Left lung (tissue), 4 donors: ENCODE measurements at regions not wholly inside any gene's neighbourhood (a gene's known extent, or its start where the extent isn't known, plus 50 kb on each side); places are given as distances from the start of the nearest gene placed in this dataset.

Experiments
- ATAC-seq: fragments of 200-7000 bp; cut with Tn5 transposase; one replicate; pipeline ENCODE4 v1.9.1; 2020; ENCODE audit warnings: moderate library complexity
- DNase-seq, 4 donors: peaks; one replicate each; pipeline ENCODE4 v3.0.0-alpha.2; 2013 to 2020
- H3K27ac ChIP-seq, 2 donors: fragments of 200-600 bp; sonication (generic) in 1 of 2; one replicate each; pipeline versions ENCODE4 v1.5.0 to v1.8.0; 2020 to 2021
- H3K27me3 ChIP-seq, 2 donors: fragments of 200-600 bp; sonication (generic) in 1 of 2; one replicate each; pipeline versions ENCODE4 v1.5.0 to v1.8.0; 2020 to 2021
- H3K36me3 ChIP-seq, 2 donors: fragments of 200-600 bp; sonication (generic) in 1 of 2; one replicate each; pipeline versions ENCODE4 v1.5.0 to v1.8.0; 2020 to 2021
- H3K4me1 ChIP-seq, 2 donors: fragments of 200-600 bp; one replicate each; pipeline ENCODE4 v1.8.0; 2021
- H3K4me3 ChIP-seq, 2 donors: fragments of 200-600 bp; sonication (generic) in 1 of 2; one replicate each; pipeline versions ENCODE4 v1.5.0 to v1.8.0; 2020 to 2021; ENCODE audit warnings: mild to moderate bottlenecking in 1 of 2
- H3K9me3 ChIP-seq, 2 donors: fragments of 200-600 bp; sonication (generic) in 1 of 2; one replicate each; pipeline versions ENCODE4 v1.5.0 to v1.8.0; 2020 to 2021
- CTCF ChIP-seq, 2 donors: fragments of 200-600 bp; sonication (generic) in 1 of 2; IDR thresholded peaks; one replicate each; pipeline versions ENCODE4 v1.5.0 to v1.8.0; 2021; ENCODE audit warnings: antibody characterized with exemption in 2 of 2
- intact Hi-C, 2 donors: fragments of 100-400 bp; cut with DNase I; formaldehyde crosslinking; loops; one replicate each; pipeline versions ENCODE4 v1.11.2 to v1.14.2; 2022
- donor health status: DM: no; HTN: yes; CAD: no.
- donor health status: DM: no; HTN: no; CAD: no.

- H3K36me3 ChIP-seq = no peaks in the 10 kb centered on the region
- DNase-seq (no peak), ATAC-seq (no peak)
- H3K4me1 ChIP-seq = no peaks in the 10 kb centered on the region
- H3K27ac ChIP-seq = no peak overlapping the region
- no peaks in the 10 kb centered on the region for H3K27me3 ChIP-seq
- H3K4me3 ChIP-seq = no peak overlapping the region
- peaks cover 0 to 34% of the 10 kb centered on the region in 2 donors for H3K9me3 ChIP-seq
- intact Hi-C loops = no loop called here
- no peak for TF ChIP-seq CTCF (IDR thresholded peaks at IDR 0.05)
These were observed 216.2 kb downstream of the BCL11B start for GRCh38 chr14:99055816-99056215.

GRCh38 chr14:99057576-99058083, 214.4 kb downstream of the BCL11B start:
- TF ChIP-seq CTCF (IDR thresholded peaks at IDR 0.05) = no peak
- ATAC-seq = no peak
- Histone ChIP-seq H3K27me3 (peaks cover 0 to 3% of the 10 kb centered on the region in 2 donors), H3K9me3 (peaks cover 0 to 17% of the 10 kb centered on the region in 2 donors), H3K27ac (no peak overlapping the region), H3K36me3 (no peaks in the 10 kb centered on the region), H3K4me1 (no peaks in the 10 kb centered on the region), H3K4me3 (no peak overlapping the region)
- DNase-seq = no peak
- intact Hi-C loops = no loop called here

GRCh38 chr14:99058542-99058941, 213.5 kb downstream of the BCL11B start:
- no peaks in the 10 kb centered on the region for H3K36me3 ChIP-seq
- no peak overlapping the region for H3K27ac ChIP-seq
- H3K4me1 ChIP-seq = no peaks in the 10 kb centered on the region
- no peak for TF ChIP-seq CTCF (IDR thresholded peaks at IDR 0.05)
- DNase-seq (no peak), ATAC-seq (no peak)
- no peak overlapping the region for H3K4me3 ChIP-seq
- intact Hi-C loops = no loop called here
- peaks cover 0 to 5% of the 10 kb centered on the region in 2 donors for H3K27me3 ChIP-seq
- H3K9me3 ChIP-seq = peaks cover 0 to 8% of the 10 kb centered on the region in 2 donors

- TF ChIP-seq CTCF (IDR thresholded peaks at IDR 0.05) = no peak
- ATAC-seq = no peak
- Histone ChIP-seq H3K27ac (no peak overlapping the region), H3K27me3 (peaks cover 0 to 5% of the 10 kb centered on the region in 2 donors), H3K36me3 (no peaks in the 10 kb centered on the region), H3K4me1 (no peaks in the 10 kb centered on the region), H3K4me3 (no peak overlapping the region), H3K9me3 (no peaks in the 10 kb centered on the region)
- no peak for DNase-seq
- intact Hi-C loops = no loop called here
These were observed 209.8 kb downstream of the BCL11B start for GRCh38 chr14:99062216-99062615.

- TF ChIP-seq CTCF (IDR thresholded peaks at IDR 0.05) = no peak
- intact Hi-C loops = no loop called here
- Histone ChIP-seq H3K27me3 (peaks cover 0 to 5% of the 10 kb centered on the region in 2 donors), H3K9me3 (no peaks in the 10 kb centered on the region), H3K4me1 (no peaks in the 10 kb centered on the region), H3K36me3 (no peaks in the 10 kb centered on the region), H3K4me3 (no peak overlapping the region), H3K27ac (no peak overlapping the region)
- no peak for DNase-seq
- ATAC-seq = no peak
These were observed 209.1 kb downstream of the BCL11B start for GRCh38 chr14:99062772-99063418.
